Ascending aorta (tissue), 2 donors: ENCODE measurements at regions not wholly inside any gene's neighbourhood (a gene's known extent, or its start where the extent isn't known, plus 50 kb on each side); places are given as distances from the start of the nearest gene placed in this dataset.

Source experiments
- DNase-seq, 2 donors: peaks; one replicate each; pipeline ENCODE4 v3.0.0-alpha.2; 2019; ENCODE audit warnings: low spot score in 2 of 2
- H3K27ac ChIP-seq, 2 donors: fragments of 200-600 bp; sonication (generic); one replicate each; pipeline ENCODE4 v1.5.1; 2016 to 2017; ENCODE audit warnings: mild to moderate bottlenecking in 1 of 2
- H3K27me3 ChIP-seq: fragments of 200-600 bp; sonication (generic); one replicate; pipeline ENCODE4 v1.5.1; 2017
- H3K36me3 ChIP-seq, 2 donors: fragments of 200-600 bp; sonication (generic); one replicate each; pipeline ENCODE4 v1.5.1; 2016
- H3K4me1 ChIP-seq, 2 donors: fragments of 200-600 bp; sonication (generic); one replicate each; pipeline ENCODE4 v1.5.1; 2016 to 2017; ENCODE audit warnings: mild to moderate bottlenecking in 1 of 2
- H3K4me3 ChIP-seq, 2 donors: fragments of 200-600 bp; sonication (generic); one replicate each; pipeline ENCODE4 v1.5.1; 2016 to 2017; ENCODE audit warnings: mild to moderate bottlenecking in 1 of 2
- H3K9me3 ChIP-seq, 2 donors: fragments of 200-600 bp; sonication (generic); one replicate each; pipeline ENCODE4 v1.5.1; 2016
- CTCF ChIP-seq, 3 experiments: fragments of 200-600 bp in 2 of 3; fragments of 450-650 bp in 1 of 3; sonication (generic) in 2 of 3; IDR thresholded peaks; one replicate each; pipeline ENCODE4 v1.5.1; 2016 to 2019; ENCODE audit warnings: antibody characterized with exemption in 3 of 3, mild to moderate bottlenecking in 1 of 3, moderate library complexity in 1 of 3
- intact Hi-C: fragments of 100-400 bp; cut with DNase I; formaldehyde crosslinking; loops from one replicate; pipeline ENCODE4 v1.15.1; 2023

GRCh38 chr2:122486086-122486485 is 730.6 kb downstream of the TSN start:
- no peaks in the 10 kb centered on the region for H3K36me3 ChIP-seq
- no peaks in the 10 kb centered on the region for H3K4me1 ChIP-seq
- DNase-seq, result no peak
- TF ChIP-seq CTCF (IDR thresholded peaks at IDR 0.05), result no peak
- H3K27me3 ChIP-seq, result no peaks in the 10 kb centered on the region
- no peak overlapping the region for H3K27ac ChIP-seq
- no peaks in the 10 kb centered on the region for H3K9me3 ChIP-seq
- no peak overlapping the region for H3K4me3 ChIP-seq
- intact Hi-C loops, result no loop called here

- H3K9me3 ChIP-seq, result no peaks in the 10 kb centered on the region
- no peaks in the 10 kb centered on the region for H3K27me3 ChIP-seq
- no peak overlapping the region for H3K4me3 ChIP-seq
- no peak for DNase-seq
- H3K27ac ChIP-seq, result no peak overlapping the region
- no peak for TF ChIP-seq CTCF (IDR thresholded peaks at IDR 0.05)
- H3K4me1 ChIP-seq, result no peaks in the 10 kb centered on the region
- H3K36me3 ChIP-seq, result no peaks in the 10 kb centered on the region
- intact Hi-C loops, result no loop called here
Measured at GRCh38 chr2:122486705-122487415, 731.4 kb downstream of the TSN start.

GRCh38 chr2:122491011-122491410 is 735.6 kb downstream of the TSN start:
- intact Hi-C loops, result no loop called here
- Histone ChIP-seq H3K27ac (no peak overlapping the region), H3K4me3 (no peak overlapping the region), H3K27me3 (no peaks in the 10 kb centered on the region), H3K36me3 (no peaks in the 10 kb centered on the region), H3K9me3 (no peaks in the 10 kb centered on the region), H3K4me1 (no peaks in the 10 kb centered on the region)
- no peak for TF ChIP-seq CTCF (IDR thresholded peaks at IDR 0.05)
- DNase-seq, result no peak

- H3K27ac ChIP-seq, result no peak overlapping the region
- H3K9me3 ChIP-seq, result no peaks in the 10 kb centered on the region
- TF ChIP-seq CTCF (IDR thresholded peaks at IDR 0.05), result no peak
- no peaks in the 10 kb centered on the region for H3K36me3 ChIP-seq
- no peak overlapping the region for H3K4me3 ChIP-seq
- H3K4me1 ChIP-seq, result no peaks in the 10 kb centered on the region
- no peak for DNase-seq
- no peaks in the 10 kb centered on the region for H3K27me3 ChIP-seq
- intact Hi-C loops, result no loop called here
Measured at GRCh38 chr2:122500316-122501105, 745.1 kb downstream of the TSN start.

- Histone ChIP-seq H3K36me3 (no peaks in the 10 kb centered on the region), H3K9me3 (no peaks in the 10 kb centered on the region), H3K27ac (no peak overlapping the region), H3K27me3 (no peaks in the 10 kb centered on the region), H3K4me1 (no peaks in the 10 kb centered on the region), H3K4me3 (no peak overlapping the region)
- TF ChIP-seq CTCF (IDR thresholded peaks at IDR 0.05), result no peak
- DNase-seq, result no peak
- intact Hi-C loops, result no loop called here
Measured at GRCh38 chr2:122506620-122507019, 751.2 kb downstream of the TSN start.
